HG02870 (cell line): ENCODE measurements at regions not wholly inside any gene's neighbourhood (a gene's known extent, or its start where the extent isn't known, plus 50 kb on each side); places are given as distances from the start of the nearest gene placed in this dataset.

Experiments used
- ATAC-seq: cut with Tn5 transposase; IDR thresholded peaks from one replicate; pipeline ENCODE4 v1.9.1; 2021; ENCODE audit warnings: mild to moderate bottlenecking, moderate library complexity; ENCODE audit not compliant: unreplicated experiment

DNA sequence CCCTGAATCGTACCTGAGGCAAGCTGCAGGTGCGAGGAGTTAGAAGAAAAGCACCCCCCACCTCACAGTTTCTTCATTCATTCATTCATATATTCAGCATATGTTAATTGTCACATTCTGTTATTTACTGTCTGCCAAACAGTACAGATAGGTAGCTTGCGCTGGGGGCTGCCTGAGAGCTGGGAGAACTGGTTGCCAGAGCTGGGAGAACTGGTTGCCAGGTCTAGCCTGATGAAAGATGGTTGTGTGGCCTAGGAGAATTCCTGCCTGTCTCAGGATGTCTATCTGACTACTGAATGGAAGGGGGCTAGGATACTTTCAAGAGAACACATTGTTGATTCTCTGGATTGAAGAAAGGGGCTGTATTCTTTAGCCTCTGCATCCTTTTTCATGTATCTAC, 225.9 kb upstream of the POU3F1 start:
- no peak for ATAC-seq

DNA sequence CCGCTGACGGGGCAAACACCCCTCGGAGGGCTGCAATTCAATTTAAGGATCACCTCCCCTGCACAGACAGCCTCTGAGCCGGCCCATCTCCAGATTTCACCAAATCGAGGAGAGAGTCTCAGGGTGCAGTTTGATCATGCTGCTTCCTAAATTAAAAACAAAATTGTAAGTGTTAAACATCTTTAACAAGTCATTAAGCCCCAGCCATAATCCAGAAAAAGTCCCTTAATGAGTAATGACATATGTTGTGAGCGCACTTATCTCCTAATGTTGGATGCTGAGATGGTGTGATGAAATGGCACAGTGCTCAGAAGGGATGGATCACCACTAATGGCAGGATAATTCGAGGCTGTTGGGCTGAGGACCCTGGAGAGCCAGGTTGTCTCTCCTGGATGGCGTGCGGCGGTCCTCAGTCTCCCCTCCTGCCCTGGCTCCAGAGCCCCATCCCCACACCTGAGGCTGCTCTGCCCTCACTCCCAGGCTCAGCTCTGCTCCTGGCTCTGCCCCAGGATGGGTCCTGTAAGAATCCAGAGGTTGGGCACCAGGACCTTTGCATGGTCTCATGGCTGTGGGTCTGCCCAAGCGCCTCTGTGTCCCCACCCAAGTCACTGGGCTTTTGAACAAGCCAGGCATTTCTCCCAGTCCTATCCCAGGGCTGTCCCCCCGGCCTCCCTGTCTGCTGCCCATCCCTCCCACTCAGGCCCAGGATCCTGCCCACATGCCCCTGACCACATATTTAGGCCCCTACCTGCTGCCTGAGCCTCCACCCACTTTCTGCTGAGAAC, 224.4 kb upstream of the POU3F1 start:
- ATAC-seq, result no peak

- ATAC-seq, result no peak
Measured at GRCh38 chr1:38269923-38270848, 223.6 kb upstream of the POU3F1 start.

DNA sequence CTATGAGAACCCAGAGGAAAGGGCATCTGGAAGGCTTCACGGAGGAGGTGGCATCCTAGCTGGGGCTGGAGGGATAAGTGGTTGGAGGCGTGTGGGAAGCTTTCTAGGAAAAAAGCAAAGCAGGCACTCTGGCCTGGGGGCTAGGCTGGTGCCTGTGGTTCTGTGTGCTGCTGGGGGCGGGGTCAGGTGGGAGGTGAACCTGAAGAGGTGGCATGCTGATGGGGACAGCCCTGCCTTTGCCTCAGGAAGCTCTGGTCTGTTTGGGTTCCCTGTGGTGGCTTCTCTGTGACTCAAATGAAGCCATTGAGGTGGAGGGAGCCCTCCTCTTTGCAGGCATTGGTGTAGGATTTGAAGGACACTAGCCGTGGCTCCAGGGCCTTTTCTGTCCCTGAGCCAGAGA, 221.6 kb upstream of the POU3F1 start:
- ATAC-seq, result no peak

DNA sequence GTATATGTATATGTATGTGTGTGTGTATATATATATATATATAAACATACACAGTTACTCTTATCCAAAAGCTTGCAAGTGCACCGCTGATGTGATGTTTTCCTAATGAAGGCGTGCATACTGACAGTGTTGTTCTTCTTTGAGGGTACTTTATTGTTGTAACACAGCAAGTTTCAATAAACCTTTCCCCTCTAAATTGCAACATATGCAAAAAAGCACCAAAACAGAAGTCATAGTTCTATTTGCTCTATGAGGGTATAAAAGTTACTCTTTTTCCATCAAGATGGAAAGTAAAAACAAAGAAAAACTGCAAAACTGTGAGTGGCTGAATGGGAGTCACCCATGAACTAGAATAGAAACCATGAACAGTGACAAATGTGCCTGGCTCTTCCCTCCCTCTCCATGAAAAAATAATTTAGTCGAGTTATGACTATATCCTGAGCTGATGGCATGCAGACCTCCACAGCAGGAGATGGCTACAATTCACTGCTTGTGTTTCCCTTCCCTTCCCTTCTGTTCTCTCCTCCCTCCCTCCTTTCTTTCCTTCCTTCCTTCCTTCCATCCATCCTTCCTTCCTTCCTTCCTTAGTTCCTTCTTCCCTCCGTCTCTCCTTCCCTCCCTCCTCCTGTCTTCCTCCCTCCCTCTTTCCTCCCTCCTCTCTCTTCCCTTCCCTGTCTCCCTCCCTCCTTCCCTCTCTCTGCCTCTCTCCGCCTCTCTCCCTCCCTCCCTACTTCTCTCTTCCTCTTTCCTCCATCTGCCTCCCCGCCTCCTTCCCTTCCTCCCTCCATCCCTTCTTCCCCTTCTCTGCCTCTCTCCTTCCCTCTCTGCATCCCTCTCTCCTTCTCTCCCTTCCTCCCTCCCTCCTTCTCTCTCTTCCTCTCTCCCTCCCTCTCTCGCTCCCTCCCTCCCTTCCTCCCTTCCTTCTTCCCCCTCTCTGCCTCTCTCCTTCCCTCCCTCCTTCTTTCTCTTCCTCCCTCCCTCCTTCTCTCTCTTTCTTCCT, 220.7 kb upstream of the POU3F1 start:
- ATAC-seq, result no peak

GRCh38 chr1:38266197-38266520, 219.6 kb upstream of the POU3F1 start:
- no peak for ATAC-seq

- no peak for ATAC-seq
Measured at GRCh38 chr1:38265293-38266196, 219.0 kb upstream of the POU3F1 start.

DNA sequence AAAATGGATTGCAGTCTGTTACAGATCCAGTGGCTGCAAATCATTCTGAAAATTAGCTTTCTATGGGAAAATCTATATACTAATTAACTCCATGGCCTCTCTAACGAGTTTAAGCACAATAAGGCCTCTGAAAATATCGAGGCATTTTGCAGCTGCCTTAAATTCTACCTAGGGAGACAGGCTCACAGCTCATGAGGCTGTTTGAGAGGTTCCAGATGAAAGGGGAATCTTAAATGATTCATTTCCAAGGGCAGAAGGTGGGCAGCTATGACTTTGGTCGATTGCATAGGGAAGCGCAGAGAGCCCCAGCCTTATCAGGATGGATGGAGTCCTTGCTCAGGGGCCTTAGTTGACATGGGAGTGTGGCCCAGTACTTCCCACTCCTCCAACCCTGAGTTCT, 216.8 kb upstream of the POU3F1 start:
- ATAC-seq, result no peak

DNA sequence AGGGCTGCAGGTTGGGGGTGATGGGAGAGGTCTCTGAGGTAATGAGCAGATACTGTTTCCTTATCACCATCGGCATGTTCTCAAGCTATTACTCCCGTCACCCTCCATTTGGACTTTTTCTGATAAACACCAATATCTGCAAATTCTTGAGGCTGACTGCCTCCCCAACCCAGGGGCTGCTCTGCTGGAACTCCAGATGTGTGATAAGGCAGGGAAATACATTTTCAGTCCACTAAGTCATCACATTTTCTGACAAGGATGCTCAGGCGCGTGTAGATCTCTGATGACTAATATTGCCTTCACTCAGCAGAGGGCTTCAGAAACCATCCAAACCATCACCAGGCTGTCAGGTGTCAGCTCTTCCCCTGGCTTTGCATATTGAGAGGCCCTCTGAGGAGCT, 215.0 kb upstream of the POU3F1 start:
- ATAC-seq, result no peak

GRCh38 chr1:38258085-38258627, 211.6 kb upstream of the POU3F1 start:
- no peak for ATAC-seq

- ATAC-seq, result no peak
Measured at GRCh38 chr1:38257374-38257773, 210.8 kb upstream of the POU3F1 start.

DNA sequence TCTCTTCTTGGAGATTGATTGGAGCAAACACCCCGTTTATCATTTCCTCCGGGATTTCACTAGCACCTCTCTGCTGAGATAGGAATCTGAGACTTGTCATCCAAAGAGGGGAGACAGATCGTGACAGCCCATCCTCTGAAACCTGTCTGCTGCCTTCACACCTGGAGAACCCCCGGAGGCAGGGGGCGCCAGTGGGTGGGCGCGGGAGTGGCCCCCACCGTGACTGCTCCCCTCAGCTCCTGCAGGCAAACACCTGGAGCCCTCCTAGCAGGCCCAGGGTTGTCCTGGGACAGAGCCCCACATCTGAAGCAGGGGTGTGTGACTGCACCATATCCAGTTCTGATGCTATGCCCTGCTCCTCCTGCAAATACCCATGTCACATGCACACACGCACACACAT, 209.5 kb upstream of the POU3F1 start:
- no peak for ATAC-seq

- no peak for ATAC-seq
Measured at GRCh38 chr1:38253314-38253713, 206.7 kb upstream of the POU3F1 start.

DNA sequence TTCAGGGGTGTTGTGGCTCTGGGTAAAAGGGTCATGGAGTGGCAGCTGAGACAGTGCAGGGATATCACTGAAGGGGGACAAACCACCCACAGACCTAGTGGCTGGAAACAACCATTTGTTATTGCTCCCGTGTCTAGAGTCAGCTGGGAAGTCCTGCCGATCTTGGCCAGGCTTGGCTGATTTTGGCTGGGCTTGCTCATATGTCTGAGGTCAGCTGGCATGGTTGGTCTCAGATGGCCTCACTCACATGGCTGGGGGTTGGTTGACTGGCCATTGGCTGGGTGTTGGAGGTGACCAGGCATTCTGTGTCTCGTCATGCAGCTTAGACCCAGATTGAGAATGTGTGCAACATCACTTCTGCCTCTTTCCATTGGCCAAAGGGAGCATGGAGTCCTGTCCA, 203.8 kb upstream of the POU3F1 start:
- no peak for ATAC-seq

DNA sequence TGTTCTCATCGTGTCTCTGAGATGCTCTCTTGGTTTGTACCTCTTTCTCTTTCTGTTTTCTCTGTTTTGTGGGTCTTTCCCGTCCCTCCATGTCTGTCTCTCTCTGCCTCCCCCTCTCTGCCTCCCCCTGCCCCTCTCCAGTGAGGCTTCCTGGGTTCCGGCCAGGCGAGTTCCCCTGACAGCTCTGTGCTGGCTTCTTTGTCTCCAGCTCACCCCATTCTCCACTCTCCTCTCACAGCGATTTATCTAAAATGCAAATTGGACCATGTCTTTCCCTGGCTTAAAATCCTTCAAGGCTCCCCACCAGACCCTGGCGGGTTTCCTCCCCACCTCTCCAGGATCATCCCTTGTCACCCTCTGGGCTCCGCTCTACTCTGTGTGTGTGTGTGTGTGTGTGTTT, 202.4 kb upstream of the POU3F1 start:
- ATAC-seq, result no peak

- ATAC-seq, result no peak
Measured at GRCh38 chr1:38246955-38247952, 200.7 kb upstream of the POU3F1 start.

DNA sequence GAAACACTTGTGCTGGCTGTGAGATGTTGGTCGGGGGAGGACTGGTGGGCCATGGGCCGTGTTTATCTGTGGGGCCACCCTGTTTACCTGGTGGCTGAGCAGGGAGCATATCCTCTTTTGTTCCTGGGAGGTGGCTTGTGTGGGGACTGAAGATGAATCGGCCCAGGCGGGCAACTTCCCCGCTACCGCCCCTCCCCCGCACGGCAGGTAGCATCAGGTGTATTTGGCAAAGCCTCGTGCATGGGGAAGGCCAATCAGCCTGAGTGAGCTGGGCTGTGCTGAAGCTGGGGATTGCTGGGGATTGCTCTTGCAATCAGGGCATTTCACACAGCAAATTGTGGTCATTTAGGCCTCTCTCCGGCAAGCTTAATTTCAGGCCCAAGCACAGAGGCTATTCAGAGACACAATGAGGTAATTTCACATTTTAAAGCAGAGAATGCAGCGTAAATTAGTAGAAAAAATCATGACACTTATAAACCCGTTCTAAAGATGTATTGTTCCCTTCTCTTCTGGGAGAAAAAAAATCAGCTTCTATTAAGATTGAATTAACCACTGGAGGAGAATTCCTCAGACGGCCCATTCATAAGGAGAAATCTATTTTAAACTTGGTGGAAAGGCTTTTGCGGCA, 197.7 kb upstream of the POU3F1 start:
- ATAC-seq, result no peak

GRCh38 chr1:38243106-38243505, 196.5 kb upstream of the POU3F1 start:
- ATAC-seq, result no peak
